NB4 (cell line): ENCODE measurements at regions not wholly inside any gene's neighbourhood (a gene's known extent, or its start where the extent isn't known, plus 50 kb on each side); places are given as distances from the start of the nearest gene placed in this dataset.

Source experiments
- DNase-seq: peaks from one replicate; pipeline ENCODE4 v3.0.0; 2010; ENCODE audit warnings: low read depth
- H3K4me3 ChIP-seq: one replicate; pipeline ENCODE4 v1.5.1; 2011; ENCODE audit warnings: mild to moderate bottlenecking, low read depth, low read length, moderate library complexity
- MYC ChIP-seq: IDR thresholded peaks from 2 replicates; pipeline ENCODE4 v1.6.1; 2011; ENCODE audit warnings: low read depth, low read length
- POLR2A ChIP-seq: IDR thresholded peaks from 2 replicates; pipeline ENCODE4 v1.6.1; 2011; ENCODE audit warnings: mild to moderate bottlenecking; ENCODE audit not compliant: insufficient read length; ENCODE audit errors: extremely low read depth
- TF ChIP-seq, protein P1 (sequence below): IDR thresholded peaks from one replicate; pipeline ENCODE4 v1.5.1; 2012; ENCODE audit warnings: low read depth, low read length
- TF ChIP-seq, protein P2 (sequence below): IDR thresholded peaks from 2 replicates; pipeline ENCODE4 v1.6.1; 2011; ENCODE audit warnings: low read depth, low read length

DNA sequence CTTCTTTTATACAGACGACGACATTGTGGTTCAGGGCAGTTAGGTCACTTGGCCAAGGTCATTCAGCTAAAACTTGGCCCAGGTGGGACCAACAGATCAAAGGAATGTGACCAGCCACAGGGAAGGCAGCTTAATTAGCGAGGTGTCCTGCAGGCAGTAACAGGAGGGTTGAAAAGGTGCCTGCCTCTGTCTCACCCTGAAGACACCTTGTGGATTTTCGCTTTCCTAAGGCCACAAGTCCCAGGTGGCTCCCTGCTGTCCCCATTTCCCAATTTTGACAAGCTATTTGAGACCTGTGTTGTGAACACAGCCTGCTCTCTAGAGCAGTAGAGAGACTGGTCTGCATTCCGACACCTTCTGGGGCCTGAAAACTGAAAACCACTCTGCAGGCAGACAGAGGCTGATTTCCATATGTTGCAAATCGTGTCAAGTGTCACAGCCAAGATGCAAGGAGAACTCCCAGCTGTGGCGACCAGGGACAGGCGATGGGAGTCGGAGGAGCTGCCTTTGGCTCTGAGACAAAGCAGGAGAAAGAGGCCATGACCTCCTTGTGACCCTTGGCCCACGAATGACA is 593.1 kb upstream of the CDH5 start:
- no peak for DNase-seq
- no peak overlapping the region for H3K4me3 ChIP-seq
- TF ChIP-seq, protein P1, sequence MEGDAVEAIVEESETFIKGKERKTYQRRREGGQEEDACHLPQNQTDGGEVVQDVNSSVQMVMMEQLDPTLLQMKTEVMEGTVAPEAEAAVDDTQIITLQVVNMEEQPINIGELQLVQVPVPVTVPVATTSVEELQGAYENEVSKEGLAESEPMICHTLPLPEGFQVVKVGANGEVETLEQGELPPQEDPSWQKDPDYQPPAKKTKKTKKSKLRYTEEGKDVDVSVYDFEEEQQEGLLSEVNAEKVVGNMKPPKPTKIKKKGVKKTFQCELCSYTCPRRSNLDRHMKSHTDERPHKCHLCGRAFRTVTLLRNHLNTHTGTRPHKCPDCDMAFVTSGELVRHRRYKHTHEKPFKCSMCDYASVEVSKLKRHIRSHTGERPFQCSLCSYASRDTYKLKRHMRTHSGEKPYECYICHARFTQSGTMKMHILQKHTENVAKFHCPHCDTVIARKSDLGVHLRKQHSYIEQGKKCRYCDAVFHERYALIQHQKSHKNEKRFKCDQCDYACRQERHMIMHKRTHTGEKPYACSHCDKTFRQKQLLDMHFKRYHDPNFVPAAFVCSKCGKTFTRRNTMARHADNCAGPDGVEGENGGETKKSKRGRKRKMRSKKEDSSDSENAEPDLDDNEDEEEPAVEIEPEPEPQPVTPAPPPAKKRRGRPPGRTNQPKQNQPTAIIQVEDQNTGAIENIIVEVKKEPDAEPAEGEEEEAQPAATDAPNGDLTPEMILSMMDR, result no peak
- TF ChIP-seq MYC, result no peak
- no peak for TF ChIP-seq POLR2A
- TF ChIP-seq, protein P2, sequence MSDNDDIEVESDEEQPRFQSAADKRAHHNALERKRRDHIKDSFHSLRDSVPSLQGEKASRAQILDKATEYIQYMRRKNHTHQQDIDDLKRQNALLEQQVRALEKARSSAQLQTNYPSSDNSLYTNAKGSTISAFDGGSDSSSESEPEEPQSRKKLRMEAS, result no peak

DNA sequence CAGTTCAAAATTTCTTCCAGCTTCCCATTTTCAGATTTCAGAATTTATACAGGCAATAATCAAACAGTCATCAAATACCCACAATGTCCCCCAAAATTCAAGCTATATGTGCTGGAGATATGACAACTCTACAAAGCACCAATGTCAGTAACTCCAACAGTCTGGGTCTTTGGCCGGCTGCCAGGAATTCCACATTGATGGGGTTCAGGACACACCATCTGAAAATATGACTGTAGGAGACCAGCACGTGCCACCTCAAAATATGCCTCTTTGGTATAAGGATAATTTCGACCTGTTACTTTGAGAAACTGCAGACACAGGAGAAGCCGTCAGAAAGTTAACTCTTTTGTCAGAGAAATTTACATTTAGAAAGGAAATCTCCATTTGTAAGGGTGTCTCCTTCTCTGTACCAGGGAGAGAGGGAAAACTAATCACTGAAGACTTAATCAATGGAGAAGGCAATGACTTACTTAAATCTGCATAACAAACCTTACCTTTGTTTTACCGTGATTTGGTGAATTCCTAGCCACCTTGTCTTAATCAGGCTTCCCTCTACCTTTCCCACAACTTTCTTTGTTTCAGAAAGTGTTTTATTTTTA is 594.3 kb upstream of the CDH5 start:
- TF ChIP-seq, protein P1, result no peak
- TF ChIP-seq MYC (no peak), POLR2A (no peak)
- TF ChIP-seq, protein P2, result no peak
- H3K4me3 ChIP-seq, result no peak overlapping the region
- no peak for DNase-seq

DNA sequence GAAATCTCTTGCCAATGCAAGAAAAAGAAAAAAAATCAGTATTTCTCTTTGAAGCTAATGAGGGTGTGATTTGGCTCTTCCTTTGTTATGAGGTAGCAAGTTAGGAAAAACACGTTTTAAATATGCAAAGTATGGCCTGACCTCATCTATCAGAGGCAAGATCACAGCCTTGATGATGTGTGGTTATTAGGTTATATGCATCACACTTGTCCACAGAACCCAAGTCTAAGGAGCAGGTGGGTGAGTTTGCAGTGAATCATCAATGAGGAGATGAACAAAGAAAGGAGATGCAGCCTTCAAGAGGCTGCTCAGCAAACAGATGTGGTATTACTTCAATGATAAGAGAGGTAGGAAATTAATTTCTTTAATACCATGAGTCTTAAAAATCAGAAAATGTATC is 594.8 kb upstream of the CDH5 start:
- no peak for DNase-seq
- H3K4me3 ChIP-seq, result no peak overlapping the region
- TF ChIP-seq, protein P2, result no peak
- TF ChIP-seq MYC (no peak), POLR2A (no peak)
- TF ChIP-seq, protein P1, result no peak

DNA sequence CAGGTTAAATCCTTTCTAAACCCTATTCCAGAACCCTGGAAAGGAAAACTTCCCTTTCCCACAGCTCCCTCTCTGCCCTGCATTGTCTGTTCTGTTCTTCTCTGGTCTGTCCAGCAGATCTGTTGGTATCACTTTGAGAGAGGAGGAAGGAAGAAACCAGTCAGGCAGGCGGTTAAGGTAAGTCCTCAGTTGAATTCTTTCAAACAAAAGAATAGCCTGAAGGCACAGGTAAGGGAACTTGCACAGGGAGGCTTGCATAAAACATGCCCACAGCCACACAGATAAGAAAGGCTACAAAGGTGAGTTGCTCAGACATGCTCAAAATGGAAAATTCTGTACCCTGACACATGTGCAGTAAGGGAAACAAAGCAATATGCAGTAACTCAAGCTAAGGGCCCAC is 595.7 kb upstream of the CDH5 start:
- DNase-seq, result no peak
- TF ChIP-seq, protein P1, result no peak
- TF ChIP-seq POLR2A, result no peak
- no peak overlapping the region for H3K4me3 ChIP-seq

GRCh38 chr16:65769776-65770438 is 596.6 kb upstream of the CDH5 start:
- DNase-seq, result peak; percentile 72
- no peak overlapping the region for H3K4me3 ChIP-seq

GRCh38 chr16:65769055-65769465 is 597.4 kb upstream of the CDH5 start:
- TF ChIP-seq, protein P2, result no peak
- TF ChIP-seq, protein P1, result no peak
- TF ChIP-seq POLR2A (no peak), MYC (no peak)
- H3K4me3 ChIP-seq, result no peak overlapping the region
- DNase-seq, result peak; percentile 86

More at GRCh38 chr16:65769776-65770438, 596.6 kb upstream of the CDH5 start:
- TF ChIP-seq, protein P2, result no peak
